HFFc6 (cell line): ENCODE measurements at regions not wholly inside any gene's neighbourhood (a gene's known extent, or its start where the extent isn't known, plus 50 kb on each side); places are given as distances from the start of the nearest gene placed in this dataset.

ENCODE experiments used
- DNase-seq: peaks from one replicate; pipeline ENCODE4 v3.0.0-alpha.2; 2018
- H3K27ac Mint-ChIP-seq: 2 replicates; pipeline ENCODE4 v1.8.0; 2020; ENCODE audit warnings: mild to moderate bottlenecking, mixed read lengths
- H3K27me3 Mint-ChIP-seq: 2 replicates; pipeline ENCODE4 v1.8.0; 2021; ENCODE audit warnings: mild to moderate bottlenecking, moderate library complexity, mixed read lengths; ENCODE audit not compliant: insufficient read depth
- H3K36me3 Mint-ChIP-seq: 2 replicates; pipeline ENCODE4 v1.8.0; 2021; ENCODE audit warnings: low read depth, mixed read lengths
- H3K4me1 Mint-ChIP-seq: 2 replicates; pipeline ENCODE4 v1.8.0; 2020; ENCODE audit warnings: low read depth, mixed read lengths
- H3K4me3 Mint-ChIP-seq: 2 replicates; pipeline ENCODE4 v1.8.0; 2020; ENCODE audit warnings: mild to moderate bottlenecking, moderate library complexity, mixed read lengths
- H3K9me3 Mint-ChIP-seq: 2 replicates; pipeline ENCODE4 v1.8.0; 2020; ENCODE audit warnings: mild to moderate bottlenecking, mixed read lengths
- CTCF ChIP-seq: fragments of 200-600 bp; sonication (generic); IDR thresholded peaks from 2 replicates; pipeline ENCODE4 v1.5.0; 2021; ENCODE audit warnings: antibody characterized with exemption, mild to moderate bottlenecking

- peaks cover 2% of the 10 kb centered on the region; the same call in 1 of the 2 replicates for H3K36me3 Mint-ChIP-seq
- H3K4me1 Mint-ChIP-seq, result peaks cover 27% of the 10 kb centered on the region
- TF ChIP-seq CTCF, result no peak
- peaks cover 2% of the 10 kb centered on the region; the same call in 1 of the 2 replicates for H3K9me3 Mint-ChIP-seq
- peak; percentile 66 for DNase-seq
- no peaks in the 10 kb centered on the region for H3K27me3 Mint-ChIP-seq
- H3K27ac Mint-ChIP-seq, result peak overlapping the region; percentile 84
- no peak overlapping the region for H3K4me3 Mint-ChIP-seq
Observed at GRCh38 chrX:7215842-7216241, 67.9 kb upstream of the PUDP start.

DNA sequence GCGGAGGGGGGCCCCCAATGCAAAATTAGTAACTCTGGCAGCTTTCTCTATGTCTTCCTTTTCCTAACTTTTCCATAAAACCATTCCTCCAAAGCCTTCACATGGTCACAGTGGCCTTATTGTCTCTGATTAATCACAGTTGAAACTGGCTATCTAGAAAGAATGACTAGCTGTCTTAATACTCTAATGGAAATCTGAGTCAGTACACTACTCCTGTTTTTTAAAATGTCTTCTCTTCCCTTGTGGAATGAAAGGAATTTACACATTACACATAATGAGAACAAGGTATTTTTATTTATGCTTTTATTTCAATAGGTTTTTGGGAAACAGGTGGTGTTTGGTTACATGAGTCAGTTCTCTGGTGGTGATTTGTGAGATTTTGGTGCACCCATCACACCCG is 66.3 kb upstream of the PUDP start:
- no peak for TF ChIP-seq CTCF
- Mint-ChIP-seq H3K36me3 (no peaks in the 10 kb centered on the region), H3K4me3 (no peak overlapping the region), H3K27me3 (no peaks in the 10 kb centered on the region), H3K9me3 (no peaks in the 10 kb centered on the region), H3K27ac (peak overlapping the region; percentile 62), H3K4me1 (peaks cover 27% of the 10 kb centered on the region)
- peak; percentile 10 for DNase-seq

DNA sequence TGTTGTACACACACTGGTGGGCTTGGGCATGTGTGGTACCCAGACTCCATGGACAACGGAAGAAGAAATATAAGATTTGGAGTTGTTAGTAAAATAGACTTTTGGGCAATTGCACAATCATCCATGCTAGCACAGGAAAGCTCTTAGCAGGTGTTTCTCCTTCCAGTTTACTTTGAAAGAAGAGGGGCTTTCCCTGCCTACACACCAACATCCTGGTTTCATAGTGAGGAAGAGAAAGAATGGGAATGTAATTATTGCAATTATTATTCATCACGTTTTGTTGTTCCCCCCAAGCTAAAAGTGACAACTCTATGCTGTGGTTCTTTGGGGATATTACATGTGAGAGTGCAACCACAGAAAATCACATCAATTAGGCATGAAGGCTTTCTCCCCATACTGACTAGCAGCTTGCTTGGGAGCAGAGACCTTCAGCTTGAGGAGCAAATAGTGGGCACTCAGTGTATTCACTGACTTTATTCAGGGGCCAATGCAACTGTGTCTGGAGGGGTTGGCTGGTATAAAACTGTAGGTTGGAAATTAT is 57.2 kb upstream of the PUDP start:
- DNase-seq, result no peak
- H3K27me3 Mint-ChIP-seq, result no peaks in the 10 kb centered on the region

GRCh38 chrX:7204619-7205018 is 56.7 kb upstream of the PUDP start:
- DNase-seq, result no peak
- Mint-ChIP-seq H3K27me3 (no peaks in the 10 kb centered on the region), H3K4me3 (no peak overlapping the region), H3K27ac (no peak overlapping the region), H3K36me3 (no peaks in the 10 kb centered on the region; the same call in 1 of the 2 replicates), H3K9me3 (no peaks in the 10 kb centered on the region), H3K4me1 (no peaks in the 10 kb centered on the region)
- TF ChIP-seq CTCF, result no peak

More for the DNA sequence above, 57.2 kb upstream of the PUDP start:
- Mint-ChIP-seq H3K27ac (no peak overlapping the region), H3K4me1 (no peaks in the 10 kb centered on the region), H3K9me3 (no peaks in the 10 kb centered on the region), H3K4me3 (no peak overlapping the region), H3K36me3 (no peaks in the 10 kb centered on the region; the same call in 1 of the 2 replicates)
- TF ChIP-seq CTCF, result no peak

DNA sequence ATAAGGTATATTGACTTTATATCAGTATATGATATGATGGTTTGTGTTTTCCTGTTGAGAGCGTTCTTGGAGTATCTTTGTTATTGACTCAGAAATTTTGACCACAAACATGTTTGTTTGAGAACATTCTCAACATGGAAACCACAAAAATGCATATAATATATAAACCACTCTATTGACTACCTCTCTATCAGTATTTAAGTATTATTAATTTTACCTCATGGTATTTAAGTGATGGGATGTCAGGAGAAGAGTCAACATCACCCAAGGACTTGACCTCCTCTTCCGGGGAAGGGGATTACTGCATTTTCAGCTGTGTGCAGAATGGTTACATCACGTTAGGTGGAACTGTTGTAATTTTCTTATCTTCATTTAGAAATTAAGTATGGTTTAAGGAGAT is 54.3 kb upstream of the PUDP start:
- H3K27me3 Mint-ChIP-seq, result no peaks in the 10 kb centered on the region
- no peaks in the 10 kb centered on the region for H3K4me1 Mint-ChIP-seq
- no peaks in the 10 kb centered on the region for H3K9me3 Mint-ChIP-seq
- H3K36me3 Mint-ChIP-seq, result no peaks in the 10 kb centered on the region; the same call in 1 of the 2 replicates
- no peak overlapping the region for H3K4me3 Mint-ChIP-seq
- no peak for DNase-seq
- no peak overlapping the region for H3K27ac Mint-ChIP-seq
- no peak for TF ChIP-seq CTCF

GRCh38 chrX:7201496-7201895 is 53.5 kb upstream of the PUDP start:
- H3K4me3 Mint-ChIP-seq, result no peak overlapping the region
- H3K27ac Mint-ChIP-seq, result no peak overlapping the region
- no peaks in the 10 kb centered on the region for H3K4me1 Mint-ChIP-seq
- TF ChIP-seq CTCF, result no peak
- no peaks in the 10 kb centered on the region for H3K9me3 Mint-ChIP-seq
- no peak for DNase-seq
- H3K27me3 Mint-ChIP-seq, result no peaks in the 10 kb centered on the region
- H3K36me3 Mint-ChIP-seq, result peaks cover 7% of the 10 kb centered on the region
